HCT116 (cell line): ENCODE measurements at regions not wholly inside any gene's neighbourhood (a gene's known extent, or its start where the extent isn't known, plus 50 kb on each side); places are given as distances from the start of the nearest gene placed in this dataset.

Source experiments
- ATAC-seq: fragments of 200-7000 bp; cut with Tn5 transposase; 2 replicates; pipeline ENCODE4 v1.9.1; 2020; ENCODE audit warnings: mild to moderate bottlenecking, moderate library complexity
- BruUV-seq: library from RNA; stranded (reverse); fragments of 400-500 nt; replicated peaks from 2 replicates; lab custom pipeline; 2021; lab: Mats Ljungman, UMichigan
- CTCF ChIA-PET: fragments of 300-600 bp; sonication (Branson Sonifier 250); formaldehyde crosslinking; loops from one replicate; lab custom pipeline; 2021; ENCODE audit warnings: antibody characterized with exemption; lab: Charles Lee
- POLR2A ChIA-PET: fragments of 300-600, 350-600 bp; sonication (Branson Sonifier 250); formaldehyde crosslinking; loops from one replicate; lab custom pipeline; 2021; ENCODE audit warnings: antibody characterized with exemption; lab: Charles Lee
- RAD21 ChIA-PET, 2 experiments: fragments of 300-600 bp; sonication (Branson Sonifier 250); formaldehyde crosslinking; loops; one replicate each; lab custom pipeline; 2023; ENCODE audit warnings: low total read pairs in 2 of 2; ENCODE audit not compliant: uncharacterized antibody in 2 of 2, unreplicated experiment in 2 of 2, low non-redundant PET in 1 of 2; lab: Charles Lee
- DNase-seq: peaks from one replicate; pipeline ENCODE4 v3.0.0-alpha.2; 2010; ENCODE audit warnings: low read depth, low spot score
- H2AFZ ChIP-seq: fragments of 200-600 bp; shearing (Covaris generic), sonication (generic); 2 replicates; pipeline ENCODE4 v1.6.1; 2017; ENCODE audit warnings: low read depth, mixed run types, mixed read lengths, antibody characterized with exemption, low read length; ENCODE audit not compliant: poor library complexity, severe bottlenecking
- H3K27ac ChIP-seq: 2 replicates; pipeline ENCODE4 v1.5.1; 2012; ENCODE audit warnings: low read depth, low read length
- H3K27me3 ChIP-seq: fragments of 200-600 bp; sonication (generic); 2 replicates; pipeline ENCODE4 v1.6.1; 2016; ENCODE audit warnings: mixed run types, low read length, mixed read lengths; ENCODE audit not compliant: insufficient read depth
- H3K36me3 ChIP-seq, 2 experiments: fragments of 200-500 bp in 1 of 2; fragments of 200-600 bp in 1 of 2; sonication (Bioruptor generic) in 1 of 2; sonication (generic) in 1 of 2; 2 replicates each; pipeline versions ENCODE4 v1.5.1 to v1.6.1; 2014 to 2016; ENCODE audit warnings: low read length in 2 of 2, inconsistent platforms in 1 of 2, mixed read lengths in 1 of 2, mixed run types in 1 of 2; ENCODE audit not compliant: insufficient read depth in 2 of 2, control insufficient read depth in 1 of 2
- H3K4me1 ChIP-seq, 2 experiments: fragments of 200-600 bp in 1 of 2; sonication (generic) in 1 of 2; 2 replicates each; pipeline versions ENCODE4 v1.5.1 to v1.6.1; 2012 to 2017; ENCODE audit warnings: low read length in 2 of 2, inconsistent platforms in 1 of 2, mild to moderate bottlenecking in 1 of 2, mixed read lengths in 1 of 2, mixed run types in 1 of 2, moderate library complexity in 1 of 2; ENCODE audit not compliant: insufficient read depth in 2 of 2, control insufficient read depth in 1 of 2
- H3K4me2 ChIP-seq: fragments of 200-600 bp; sonication (generic); 2 replicates; pipeline ENCODE4 v1.6.1; 2017; ENCODE audit warnings: mixed run types, low read length, mixed read lengths
- H3K4me3 ChIP-seq, 2 experiments: fragments of 200-600 bp in 1 of 2; sonication (generic) in 1 of 2; replicated peaks in 1 of 2; 2 replicates each; pipeline ENCODE4 v1.5.1; 2011 to 2016; ENCODE audit warnings: low read length in 2 of 2, control low read depth in 1 of 2, low read depth in 1 of 2, mild to moderate bottlenecking in 1 of 2, mixed read lengths in 1 of 2, mixed run types in 1 of 2
- H3K79me2 ChIP-seq: fragments of 200-600 bp; sonication (generic); 2 replicates; pipeline ENCODE4 v1.6.1; 2017; ENCODE audit warnings: mild to moderate bottlenecking, mixed run types, low read length, moderate library complexity, mixed read lengths; ENCODE audit not compliant: insufficient read depth
- H3K9ac ChIP-seq: fragments of 200-600 bp; sonication (generic); 2 replicates; pipeline ENCODE4 v1.6.1; 2016; ENCODE audit warnings: low read length, mixed read lengths
- H3K9me2 ChIP-seq: fragments of 200-600 bp; sonication (generic), shearing (Covaris generic); 2 replicates; pipeline ENCODE4 v1.6.1; 2017; ENCODE audit warnings: mixed run types, mild to moderate bottlenecking, moderate library complexity; ENCODE audit not compliant: insufficient read depth
- H3K9me3 ChIP-seq, 2 experiments: fragments of 200-500 bp in 1 of 2; fragments of 200-600 bp in 1 of 2; sonication (Bioruptor generic) in 1 of 2; sonication (generic) in 1 of 2; 2 replicates each; pipeline ENCODE4 v1.6.1; 2014 to 2017; ENCODE audit warnings: low read length in 2 of 2, mixed read lengths in 2 of 2, inconsistent platforms in 1 of 2, low read depth in 1 of 2, mild to moderate bottlenecking in 1 of 2, mixed run types in 1 of 2, moderate library complexity in 1 of 2; ENCODE audit not compliant: control insufficient read depth in 1 of 2, insufficient read depth in 1 of 2
- H4K20me1 ChIP-seq: fragments of 200-600 bp; sonication (generic), shearing (Covaris generic); 2 replicates; pipeline ENCODE4 v1.6.1; 2017; ENCODE audit warnings: mixed run types, mild to moderate bottlenecking, moderate library complexity; ENCODE audit not compliant: insufficient read depth
- CBX3 ChIP-seq: IDR thresholded peaks from 2 replicates; pipeline ENCODE4 v1.6.1; 2012; ENCODE audit warnings: low read depth
- CEBPB ChIP-seq: IDR thresholded peaks from 2 replicates; pipeline ENCODE4 v1.6.1; 2012; ENCODE audit warnings: low read depth
- EGR1 ChIP-seq: IDR thresholded peaks from 2 replicates; pipeline ENCODE4 v1.6.1; 2012; ENCODE audit warnings: low read depth
- ELF1 ChIP-seq: IDR thresholded peaks from 2 replicates; pipeline ENCODE4 v1.6.1; 2012; ENCODE audit warnings: low read depth, borderline replicate concordance
- EZH2 ChIP-seq: fragments of 200-600 bp; sonication (generic); IDR thresholded peaks from 2 replicates; pipeline ENCODE4 v1.6.1; 2017; ENCODE audit warnings: antibody characterized with exemption, mixed run types
- FOSL1 ChIP-seq: IDR thresholded peaks from 2 replicates; pipeline ENCODE4 v1.6.1; 2012; ENCODE audit warnings: low read depth
- JUND ChIP-seq: IDR thresholded peaks from 2 replicates; pipeline ENCODE4 v1.6.1; 2012
- POLR2A ChIP-seq: IDR thresholded peaks from 2 replicates; pipeline ENCODE4 v1.7.0; 2011; ENCODE audit warnings: borderline replicate concordance; ENCODE audit not compliant: insufficient read depth, insufficient read length; ENCODE audit errors: extremely low read depth
- POLR2AphosphoS5 ChIP-seq: IDR thresholded peaks from 2 replicates; pipeline ENCODE4 v1.6.1; 2011; ENCODE audit warnings: mild to moderate bottlenecking, low read depth, low read length, moderate library complexity
- RAD21 ChIP-seq: IDR thresholded peaks from 2 replicates; pipeline ENCODE4 v1.6.1; 2012; ENCODE audit warnings: low read depth, mild to moderate bottlenecking
- SIN3A ChIP-seq: IDR thresholded peaks from 2 replicates; pipeline ENCODE4 v1.6.1; 2012; ENCODE audit warnings: low read depth
- SP1 ChIP-seq: IDR thresholded peaks from 2 replicates; pipeline ENCODE4 v1.6.1; 2012; ENCODE audit warnings: low read depth
- SRF ChIP-seq: IDR thresholded peaks from 2 replicates; pipeline ENCODE4 v1.6.1; 2012; ENCODE audit warnings: low read depth
- YY1 ChIP-seq: IDR thresholded peaks from 2 replicates; pipeline ENCODE4 v1.6.1; 2011; ENCODE audit warnings: low read length, low read depth, moderate library complexity, mild to moderate bottlenecking; ENCODE audit not compliant: insufficient replicate concordance; ENCODE audit errors: extremely low read depth
- ZFX ChIP-seq: fragments of 450-650 bp; IDR thresholded peaks from 2 replicates; pipeline ENCODE4 v1.6.1; 2017
- ZNF274 ChIP-seq: fragments of 200-500 bp; sonication (Bioruptor generic); IDR thresholded peaks from 2 replicates; pipeline ENCODE4 v1.6.1; 2014; ENCODE audit warnings: mild to moderate bottlenecking, low read depth, low read length, inconsistent platforms
- intact Hi-C: fragments of 100-400 bp; cut with micrococcal nuclease; formaldehyde crosslinking; loops from 2 replicates; pipeline ENCODE4 v1.10.0; 2022
- TF ChIP-seq, protein P1 (sequence below): IDR thresholded peaks from 2 replicates; pipeline ENCODE4 v1.6.1; 2012; ENCODE audit warnings: low read depth
- TF ChIP-seq, protein P2 (sequence below): IDR thresholded peaks from 2 replicates; pipeline ENCODE4 v1.6.1; 2012
- TF ChIP-seq, protein P3 (sequence below): IDR thresholded peaks from 2 replicates; pipeline ENCODE4 v1.6.1; 2011; ENCODE audit warnings: mild to moderate bottlenecking, low read length, moderate library complexity; ENCODE audit not compliant: insufficient replicate concordance; ENCODE audit errors: extremely low read depth

- no peaks in the 10 kb centered on the region for H3K9me3 ChIP-seq
- H4K20me1 ChIP-seq = no peaks in the 10 kb centered on the region
- no peak overlapping the region for H3K4me3 ChIP-seq
- ChIA-PET CTCF (no interaction called here), POLR2A (no interaction called here), RAD21 (no interaction called here)
- no peak for DNase-seq
- H3K27ac ChIP-seq = no peak overlapping the region
- BruUV-seq = no TSS peak
- H3K27me3 ChIP-seq = no peaks in the 10 kb centered on the region
- H3K4me2 ChIP-seq = no peak overlapping the region
- no peak overlapping the region for H3K9ac ChIP-seq
- no peak for ATAC-seq
- H3K9me2 ChIP-seq = no peaks in the 10 kb centered on the region
- intact Hi-C loops = no loop called here
- H3K79me2 ChIP-seq = no peaks in the 10 kb centered on the region
- no peaks in the 10 kb centered on the region for H3K36me3 ChIP-seq
- no peak overlapping the region for H2AFZ ChIP-seq
- TF ChIP-seq RAD21 = no peak
- no peak for TF ChIP-seq EZH2
- TF ChIP-seq SIN3A = no peak
- H3K4me1 ChIP-seq = no peaks in the 10 kb centered on the region
Measured at GRCh38 chr4:13778367-13778766, 150.8 kb upstream of the BOD1L1 start.

DNA sequence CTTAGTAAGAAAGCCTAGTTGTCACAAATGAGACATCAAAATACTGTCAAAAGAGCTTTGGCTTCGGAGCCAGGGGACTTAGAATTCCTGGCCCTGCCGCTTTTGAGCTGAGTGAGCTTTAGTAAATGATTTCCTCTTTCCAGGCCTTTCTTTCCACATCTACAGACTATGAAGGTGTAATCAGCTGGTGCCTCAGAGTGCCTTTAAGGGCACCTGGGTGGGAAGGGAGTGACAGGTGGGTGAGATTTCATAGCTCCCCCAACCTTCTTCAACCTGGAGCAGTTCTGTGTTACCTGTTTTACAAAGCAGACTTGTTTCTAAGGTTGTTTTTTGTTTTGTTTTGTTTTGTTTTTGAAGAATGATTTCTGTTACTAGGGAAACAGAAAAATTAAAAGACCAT lies 154.7 kb upstream of the BOD1L1 start:
- H3K27ac ChIP-seq = no peak overlapping the region
- H3K9ac ChIP-seq = no peak overlapping the region
- H3K4me3 ChIP-seq = no peak overlapping the region
- no peaks in the 10 kb centered on the region for H3K27me3 ChIP-seq
- RAD21 ChIA-PET = no interaction called here
- H3K79me2 ChIP-seq = no peaks in the 10 kb centered on the region
- no peaks in the 10 kb centered on the region for H4K20me1 ChIP-seq
- H3K4me1 ChIP-seq = no peaks in the 10 kb centered on the region
- no TSS peak for BruUV-seq
- H3K36me3 ChIP-seq = no peaks in the 10 kb centered on the region
- CTCF ChIA-PET = no interaction called here
- DNase-seq (no peak), ATAC-seq (no peak)
- POLR2A ChIA-PET = no interaction called here
- no peak overlapping the region for H3K4me2 ChIP-seq
- intact Hi-C loops = no loop called here
- no peak overlapping the region for H2AFZ ChIP-seq
- no peaks in the 10 kb centered on the region for H3K9me3 ChIP-seq
- no peaks in the 10 kb centered on the region for H3K9me2 ChIP-seq
- TF ChIP-seq RAD21 = no peak
- TF ChIP-seq, protein P1, sequence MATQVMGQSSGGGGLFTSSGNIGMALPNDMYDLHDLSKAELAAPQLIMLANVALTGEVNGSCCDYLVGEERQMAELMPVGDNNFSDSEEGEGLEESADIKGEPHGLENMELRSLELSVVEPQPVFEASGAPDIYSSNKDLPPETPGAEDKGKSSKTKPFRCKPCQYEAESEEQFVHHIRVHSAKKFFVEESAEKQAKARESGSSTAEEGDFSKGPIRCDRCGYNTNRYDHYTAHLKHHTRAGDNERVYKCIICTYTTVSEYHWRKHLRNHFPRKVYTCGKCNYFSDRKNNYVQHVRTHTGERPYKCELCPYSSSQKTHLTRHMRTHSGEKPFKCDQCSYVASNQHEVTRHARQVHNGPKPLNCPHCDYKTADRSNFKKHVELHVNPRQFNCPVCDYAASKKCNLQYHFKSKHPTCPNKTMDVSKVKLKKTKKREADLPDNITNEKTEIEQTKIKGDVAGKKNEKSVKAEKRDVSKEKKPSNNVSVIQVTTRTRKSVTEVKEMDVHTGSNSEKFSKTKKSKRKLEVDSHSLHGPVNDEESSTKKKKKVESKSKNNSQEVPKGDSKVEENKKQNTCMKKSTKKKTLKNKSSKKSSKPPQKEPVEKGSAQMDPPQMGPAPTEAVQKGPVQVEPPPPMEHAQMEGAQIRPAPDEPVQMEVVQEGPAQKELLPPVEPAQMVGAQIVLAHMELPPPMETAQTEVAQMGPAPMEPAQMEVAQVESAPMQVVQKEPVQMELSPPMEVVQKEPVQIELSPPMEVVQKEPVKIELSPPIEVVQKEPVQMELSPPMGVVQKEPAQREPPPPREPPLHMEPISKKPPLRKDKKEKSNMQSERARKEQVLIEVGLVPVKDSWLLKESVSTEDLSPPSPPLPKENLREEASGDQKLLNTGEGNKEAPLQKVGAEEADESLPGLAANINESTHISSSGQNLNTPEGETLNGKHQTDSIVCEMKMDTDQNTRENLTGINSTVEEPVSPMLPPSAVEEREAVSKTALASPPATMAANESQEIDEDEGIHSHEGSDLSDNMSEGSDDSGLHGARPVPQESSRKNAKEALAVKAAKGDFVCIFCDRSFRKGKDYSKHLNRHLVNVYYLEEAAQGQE = no peak
- TF ChIP-seq, protein P2, sequence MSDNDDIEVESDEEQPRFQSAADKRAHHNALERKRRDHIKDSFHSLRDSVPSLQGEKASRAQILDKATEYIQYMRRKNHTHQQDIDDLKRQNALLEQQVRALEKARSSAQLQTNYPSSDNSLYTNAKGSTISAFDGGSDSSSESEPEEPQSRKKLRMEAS = no peak
- no peak for TF ChIP-seq POLR2A
- TF ChIP-seq, protein P3, sequence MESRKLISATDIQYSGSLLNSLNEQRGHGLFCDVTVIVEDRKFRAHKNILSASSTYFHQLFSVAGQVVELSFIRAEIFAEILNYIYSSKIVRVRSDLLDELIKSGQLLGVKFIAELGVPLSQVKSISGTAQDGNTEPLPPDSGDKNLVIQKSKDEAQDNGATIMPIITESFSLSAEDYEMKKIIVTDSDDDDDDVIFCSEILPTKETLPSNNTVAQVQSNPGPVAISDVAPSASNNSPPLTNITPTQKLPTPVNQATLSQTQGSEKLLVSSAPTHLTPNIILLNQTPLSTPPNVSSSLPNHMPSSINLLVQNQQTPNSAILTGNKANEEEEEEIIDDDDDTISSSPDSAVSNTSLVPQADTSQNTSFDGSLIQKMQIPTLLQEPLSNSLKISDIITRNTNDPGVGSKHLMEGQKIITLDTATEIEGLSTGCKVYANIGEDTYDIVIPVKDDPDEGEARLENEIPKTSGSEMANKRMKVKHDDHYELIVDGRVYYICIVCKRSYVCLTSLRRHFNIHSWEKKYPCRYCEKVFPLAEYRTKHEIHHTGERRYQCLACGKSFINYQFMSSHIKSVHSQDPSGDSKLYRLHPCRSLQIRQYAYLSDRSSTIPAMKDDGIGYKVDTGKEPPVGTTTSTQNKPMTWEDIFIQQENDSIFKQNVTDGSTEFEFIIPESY = no peak
- no peak for TF ChIP-seq YY1
- no peak for TF ChIP-seq SP1
- TF ChIP-seq ZNF274 = no peak
- TF ChIP-seq SRF = no peak
- no peak for TF ChIP-seq POLR2AphosphoS5
- TF ChIP-seq JUND = no peak
- TF ChIP-seq ZFX = no peak
- no peak for TF ChIP-seq EGR1
- TF ChIP-seq CEBPB = no peak
- TF ChIP-seq EZH2 = no peak
- TF ChIP-seq FOSL1 = no peak
- no peak for TF ChIP-seq SIN3A
- no peak for TF ChIP-seq ELF1
- no peak for TF ChIP-seq CBX3
